Psoas muscle (tissue), 7 donors: ENCODE measurements at regions not wholly inside any gene's neighbourhood (a gene's known extent, or its start where the extent isn't known, plus 50 kb on each side); places are given as distances from the start of the nearest gene placed in this dataset.
A peak's percentile ranks its signal among the peaks of the same experiment; 100 is the strongest.

Experiments used
- ATAC-seq, 4 donors: fragments of 200-7000 bp; cut with Tn5 transposase; one replicate each; pipeline ENCODE4 v1.9.1; 2020; ENCODE audit warnings: moderate library complexity in 3 of 4, mild to moderate bottlenecking in 2 of 4
- DNase-seq, 2 donors: peaks; one replicate each; pipeline ENCODE4 v3.0.0-alpha.2; 2020
- H3K27ac ChIP-seq: fragments of 200-600 bp; one replicate; pipeline ENCODE4 v1.8.0; 2022
- H3K27me3 ChIP-seq, 3 donors: fragments of 200-600 bp in 1 of 3; one replicate each; pipeline versions ENCODE4 v1.6.1 to v1.8.0; 2013 to 2022; ENCODE audit warnings: low read length in 2 of 3, mild to moderate bottlenecking in 2 of 3, moderate library complexity in 1 of 3; ENCODE audit not compliant: insufficient read depth in 3 of 3
- H3K36me3 ChIP-seq, 2 donors: fragments of 200-600 bp in 1 of 2; one replicate each; pipeline versions ENCODE4 v1.6.1 to v1.8.0; 2013 to 2022; ENCODE audit warnings: low read depth in 1 of 2, mild to moderate bottlenecking in 1 of 2, moderate library complexity in 1 of 2; ENCODE audit not compliant: insufficient read depth in 1 of 2
- H3K4me1 ChIP-seq: fragments of 200-600 bp; one replicate; pipeline ENCODE4 v1.8.0; 2022
- H3K4me3 ChIP-seq: fragments of 200-600 bp; one replicate; pipeline ENCODE4 v1.8.0; 2022; ENCODE audit warnings: mild to moderate bottlenecking
- H3K9me3 ChIP-seq: fragments of 200-600 bp; one replicate; pipeline ENCODE4 v1.8.0; 2022
- CTCF ChIP-seq: fragments of 200-600 bp; IDR thresholded peaks from one replicate; pipeline ENCODE4 v1.8.0; 2022; ENCODE audit warnings: antibody characterized with exemption
- WGBS, 3 donors: extraction: QIAGEN DNeasy Blood & Tissue Kit; methylation state at CpG; one replicate each; pipeline versions ENCODE4 v1.1.6 to v1.1.7; 2013; 5-methylcytosine and 5-hydroxymethylcytosine counted together
- intact Hi-C, 2 donors: fragments of 100-400 bp; cut with DNase I; formaldehyde crosslinking; loops; one replicate each; pipeline versions ENCODE4 v1.11.0 to v1.14.2; 2022
- donor health status: healthy with polysubstance abuse.
- donor health status: DM: no; HTN: no; CAD: no; lungs with moderate emphysema.
- donor health status: Bipolar disorder and iron deficiency.
- donor health status: healthy.
- donor health status: DM: yes; HTN: yes; CAD: no.
- donor health status: DM: no; HTN: no; CAD: no.
- donor health status: DM: yes; HTN: yes; CAD: no.

GRCh38 chr1:58929671-58930325 is 146.0 kb upstream of the JUN start:
- DNase-seq (no peak), ATAC-seq (no peak)
- TF ChIP-seq CTCF = no peak
- 95 to 97% (median 96%) methylated on average over 11 of the region's 11 CpGs for WGBS, 3 donors
- Histone ChIP-seq H3K27ac (no peak overlapping the region), H3K27me3 (no peaks in the 10 kb centered on the region), H3K4me1 (no peaks in the 10 kb centered on the region), H3K9me3 (no peaks in the 10 kb centered on the region), H3K36me3 (no peaks in the 10 kb centered on the region), H3K4me3 (no peak overlapping the region)
- intact Hi-C loops = no loop called here

- H3K9me3 ChIP-seq = no peaks in the 10 kb centered on the region
- H3K27ac ChIP-seq = no peak overlapping the region
- H3K4me1 ChIP-seq = no peaks in the 10 kb centered on the region
- H3K27me3 ChIP-seq = no peaks in the 10 kb centered on the region
- H3K4me3 ChIP-seq = no peak overlapping the region
- 70 to 86% (median 75%) methylated on average over 2 of the region's 2 CpGs for WGBS, 3 donors
- H3K36me3 ChIP-seq = no peaks in the 10 kb centered on the region
- no peak for DNase-seq
- no peak for ATAC-seq
- intact Hi-C loops = loop anchor here in 1 of 2 donors (1.0 kb wide), 1 partner anchor 111 kb away; no protein-coding TSS in a partner anchor
- no peak for TF ChIP-seq CTCF
These were observed 147.2 kb upstream of the JUN start for GRCh38 chr1:58931024-58931423.

GRCh38 chr1:58931756-58932155 is 147.9 kb upstream of the JUN start:
- no peaks in the 10 kb centered on the region for H3K9me3 ChIP-seq
- intact Hi-C loops = loop anchor here in 1 of 2 donors (1.0 kb wide), 1 partner anchor 111 kb away; no protein-coding TSS in a partner anchor
- DNase-seq (no peak), ATAC-seq (peak in 2 of 4 donors; percentile 47 to 60)
- no peaks in the 10 kb centered on the region for H3K27me3 ChIP-seq
- H3K4me1 ChIP-seq = no peaks in the 10 kb centered on the region
- TF ChIP-seq CTCF = no peak
- WGBS, 3 donors = 41 to 84% (median 59%) methylated on average over 6 of the region's 6 CpGs
- H3K36me3 ChIP-seq = no peaks in the 10 kb centered on the region
- H3K4me3 ChIP-seq = no peak overlapping the region
- no peak overlapping the region for H3K27ac ChIP-seq

- Histone ChIP-seq H3K36me3 (no peaks in the 10 kb centered on the region), H3K27ac (no peak overlapping the region), H3K4me1 (no peaks in the 10 kb centered on the region), H3K4me3 (no peak overlapping the region), H3K27me3 (no peaks in the 10 kb centered on the region), H3K9me3 (no peaks in the 10 kb centered on the region)
- TF ChIP-seq CTCF = no peak
- 65 to 77% (median 74%) methylated on average over 4 of the region's 4 CpGs for WGBS, 3 donors
- intact Hi-C loops = no loop called here
- peak in 1 of 2 donors; percentile 34 for DNase-seq
- ATAC-seq = peak; percentile 87 to 96 (median 91)
These were observed 149.2 kb upstream of the JUN start for GRCh38 chr1:58932859-58933598.
